Activated naive CD4-positive, alpha-beta T cell (primary cell): ENCODE measurements at regions not wholly inside any gene's neighbourhood (a gene's known extent, or its start where the extent isn't known, plus 50 kb on each side); places are given as distances from the start of the nearest gene placed in this dataset.
"Not testable (repeated sequence)": the region's sequence is repeated elsewhere in the genome, so short reads cannot be mapped to it uniquely, and the experiment has no call there.

Experiments
- DNase-seq, 4 experiments: peaks; one replicate each; lab custom pipeline; 2025; lab: John Stamatoyannopoulos, UW

DNA sequence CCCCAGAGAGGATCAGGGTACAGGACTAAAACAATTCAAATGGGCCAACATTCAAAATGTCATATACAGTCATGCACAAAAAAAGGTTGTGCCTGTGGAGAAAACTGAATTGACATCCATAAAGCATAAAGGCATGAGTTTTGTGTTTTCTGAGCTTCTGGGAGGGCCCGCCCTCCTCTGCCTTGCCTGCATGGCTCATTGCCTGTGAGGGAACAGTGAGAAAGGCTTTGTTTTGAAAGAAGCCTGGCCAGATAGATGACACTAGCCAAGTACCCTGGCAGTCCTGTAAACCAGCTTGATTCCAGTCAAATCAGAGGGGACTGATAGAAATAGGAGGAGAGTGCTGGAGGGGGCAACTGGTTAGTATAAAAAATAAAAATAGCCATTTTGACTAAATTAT is 194.3 kb downstream of the KIT start:
- no peak for DNase-seq

GRCh38 chr4:54844911-54845310 is 187.2 kb downstream of the KIT start:
- DNase-seq: no peak

GRCh38 chr4:54843946-54844345 is 186.2 kb downstream of the KIT start:
- no peak for DNase-seq

DNA sequence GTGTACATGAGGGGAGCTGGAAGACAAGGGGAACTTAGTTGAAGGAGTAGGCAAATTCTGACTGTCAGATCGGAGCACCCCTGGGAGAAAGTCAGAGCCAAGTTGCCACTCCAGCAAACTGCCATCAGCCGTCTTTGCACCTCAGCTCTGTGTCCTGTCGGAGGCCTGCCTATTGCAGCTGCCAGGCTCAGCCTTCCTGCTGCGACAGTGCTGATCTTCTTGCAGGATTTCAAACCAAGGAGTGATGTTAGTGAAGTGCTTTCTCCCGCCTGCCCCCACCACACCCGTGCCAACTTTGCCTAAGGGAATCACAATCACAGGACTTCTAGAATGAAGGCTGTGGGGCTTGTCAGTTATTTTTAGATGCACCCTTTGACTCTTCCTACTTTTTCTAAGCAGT is 185.3 kb downstream of the KIT start:
- DNase-seq: no peak

DNA sequence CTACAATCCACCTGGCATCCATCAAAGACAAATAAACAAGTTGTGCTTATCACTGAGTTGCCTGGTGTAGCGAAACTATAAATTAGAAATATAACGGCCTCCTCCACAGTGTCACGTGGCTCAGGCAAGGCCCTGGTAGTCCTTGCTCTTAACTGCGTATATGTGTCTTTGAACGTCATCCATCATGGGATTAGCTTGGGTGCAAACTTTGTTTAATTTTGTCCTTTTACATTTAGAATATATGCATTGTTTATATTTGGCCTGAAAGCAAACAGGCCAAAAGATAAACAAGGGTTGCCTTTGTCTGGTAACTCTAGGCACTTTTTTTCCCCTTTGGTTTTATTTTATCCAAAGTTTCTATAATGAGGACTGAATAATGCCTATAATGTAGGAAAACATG is 184.9 kb downstream of the KIT start:
- no peak for DNase-seq

- DNase-seq: no peak
Measured at GRCh38 chr4:54842226-54842625, 184.5 kb downstream of the KIT start.

DNA sequence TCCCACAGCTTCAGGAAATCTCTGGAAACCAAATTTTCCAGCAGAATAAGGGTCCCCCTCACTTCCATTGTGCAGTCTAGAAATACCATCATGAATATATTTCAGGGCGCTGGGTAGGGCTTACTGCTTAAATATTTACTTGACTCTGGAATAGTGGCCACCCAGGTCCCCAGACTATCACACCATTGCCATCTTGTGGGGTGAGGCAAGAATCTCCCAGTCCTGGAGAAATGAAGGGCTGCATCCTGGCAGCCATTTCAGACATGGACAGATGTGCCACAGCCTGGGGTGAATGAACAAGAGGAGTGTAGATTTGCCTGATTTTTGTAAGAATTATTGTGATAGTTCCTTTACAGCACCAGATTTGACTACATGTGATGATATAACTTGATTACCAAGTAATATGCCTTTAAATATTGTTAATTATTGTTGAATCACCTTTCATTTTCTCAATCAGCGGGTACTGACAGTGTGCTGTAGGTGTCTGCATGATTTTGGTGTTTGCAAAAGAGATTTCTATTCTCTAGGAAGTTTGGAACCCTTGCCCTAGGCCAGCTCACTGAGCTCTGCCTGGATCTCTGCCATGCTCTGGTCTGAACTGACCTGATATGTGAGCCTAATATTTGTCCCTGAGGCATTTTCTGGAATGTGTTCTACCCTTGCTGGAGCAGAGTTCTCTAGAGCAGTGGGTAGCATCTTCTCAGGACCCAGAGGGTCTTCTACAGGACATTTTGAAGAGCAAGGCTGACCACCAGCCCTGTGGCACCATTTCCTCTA is 183.4 kb downstream of the KIT start:
- no peak for DNase-seq

DNA sequence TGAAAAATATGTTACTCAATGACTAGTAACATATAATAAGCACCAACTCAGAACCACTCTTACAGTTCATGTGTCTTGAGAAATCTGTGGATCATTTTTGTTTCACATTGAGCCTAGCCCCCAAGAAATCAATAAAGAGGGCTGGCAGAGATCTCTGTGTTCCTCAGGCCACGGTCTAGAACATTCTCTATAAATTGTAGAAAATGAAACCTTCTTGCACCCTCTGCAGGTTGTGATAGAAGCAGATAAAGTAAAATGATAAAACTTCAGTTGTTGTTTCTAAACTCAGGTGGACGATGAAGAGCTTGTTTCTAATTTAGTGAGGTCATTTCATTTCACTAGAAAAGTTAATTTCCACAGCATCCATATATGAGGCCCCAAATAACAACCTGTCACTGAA is 182.7 kb downstream of the KIT start:
- no peak for DNase-seq

DNA sequence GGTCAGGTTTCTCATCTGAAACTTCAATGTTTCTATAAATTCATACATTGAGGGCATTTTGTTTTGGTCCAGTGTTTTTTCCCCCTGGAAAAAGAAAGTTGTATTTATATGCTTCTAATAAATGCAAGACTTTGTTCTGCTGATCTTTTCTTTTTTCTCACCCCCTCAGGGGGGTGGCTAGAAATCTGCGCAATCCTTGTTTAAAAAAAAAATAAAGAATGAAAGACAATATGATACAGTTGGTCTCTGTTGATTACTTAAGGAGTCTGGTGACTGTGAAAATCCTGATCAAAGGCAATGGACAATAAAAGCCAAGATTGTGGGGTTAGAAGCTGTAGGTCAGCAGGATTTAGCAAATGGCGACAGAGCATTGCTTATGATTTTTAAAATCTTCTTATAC is 180.5 kb downstream of the KIT start:
- no peak for DNase-seq

GRCh38 chr4:54837576-54838140 is 179.9 kb downstream of the KIT start:
- DNase-seq: no peak

DNA sequence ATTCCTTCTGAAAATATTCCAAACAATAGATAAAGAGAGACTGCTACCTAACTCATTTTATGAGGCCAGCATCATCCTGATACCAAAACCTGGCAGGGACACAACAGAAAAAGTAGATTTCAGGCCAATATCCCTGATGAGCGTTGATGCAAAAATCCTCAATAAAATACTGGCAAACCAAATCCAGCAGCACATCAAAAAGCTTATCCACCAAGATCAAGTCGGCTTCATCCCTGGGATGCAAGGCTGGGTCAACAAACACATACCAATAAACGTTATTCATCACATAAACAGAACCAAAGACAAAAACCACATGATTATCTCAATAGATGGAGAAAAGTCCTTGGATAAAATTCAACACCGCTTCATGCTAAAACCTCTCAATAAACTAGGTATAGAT is 170.6 kb downstream of the KIT start:
- not testable (repeated sequence) for DNase-seq

GRCh38 chr4:54823616-54824015 is 165.9 kb downstream of the KIT start:
- DNase-seq: no peak

DNA sequence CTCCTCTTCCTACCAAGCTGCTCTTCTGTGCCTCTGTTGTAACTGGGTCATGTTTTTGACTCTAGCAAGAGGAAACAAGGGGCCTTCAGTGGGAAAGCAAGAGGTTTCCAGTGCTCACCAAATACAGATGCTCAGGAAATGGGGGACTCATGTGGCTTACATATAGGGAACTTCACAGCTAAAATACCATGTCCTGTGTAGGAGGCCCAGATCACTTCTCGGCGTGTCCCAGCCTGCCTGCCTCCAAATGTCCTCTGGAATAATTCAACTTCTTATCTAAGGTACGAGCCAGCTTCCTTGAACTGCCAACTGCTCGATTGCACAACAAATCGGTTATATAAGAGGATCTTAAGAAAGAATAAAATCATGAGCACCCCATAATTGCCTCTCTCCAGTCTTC is 161.3 kb downstream of the KIT start:
- DNase-seq: no peak

DNA sequence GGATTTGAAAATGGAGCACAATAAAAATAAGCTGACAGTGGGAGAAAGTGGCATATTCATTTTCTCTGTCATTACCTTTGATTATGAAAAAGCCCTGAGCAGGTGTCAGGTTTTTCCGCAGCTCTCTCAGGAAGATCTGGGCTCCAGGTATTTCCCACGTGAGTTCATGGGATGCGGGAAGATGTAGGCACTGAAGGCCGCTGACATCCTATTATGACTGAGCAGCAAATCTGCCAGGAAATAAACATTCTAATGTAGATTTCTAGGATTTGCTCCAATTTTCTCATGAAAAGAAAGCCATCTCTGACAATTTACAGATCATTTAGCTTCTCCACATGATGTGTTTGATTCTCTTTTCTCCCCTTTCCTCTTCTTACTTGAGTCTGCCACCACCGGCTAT is 160.7 kb downstream of the KIT start:
- no peak for DNase-seq

DNA sequence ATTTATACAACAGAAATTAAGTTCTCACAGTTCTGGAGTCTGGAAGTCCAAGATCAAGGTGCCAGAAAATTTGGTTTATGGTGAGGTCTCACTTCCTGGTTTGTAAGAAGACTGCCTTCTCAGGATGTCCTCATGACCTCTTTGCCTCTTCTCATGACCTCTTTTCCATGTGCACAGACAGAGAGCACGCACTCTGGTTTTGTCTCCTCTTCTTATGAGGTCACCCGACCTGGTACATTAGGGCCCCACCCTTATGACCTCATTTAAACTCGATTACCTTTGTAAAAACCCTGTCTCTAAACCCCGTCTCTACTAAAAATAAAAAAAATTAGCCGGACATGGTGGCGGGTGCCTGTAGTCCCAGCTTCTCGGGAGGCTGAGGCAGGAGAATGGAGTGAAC is 155.9 kb downstream of the KIT start:
- DNase-seq: no peak

GRCh38 chr4:54806351-54806750 is 148.6 kb downstream of the KIT start:
- no peak for DNase-seq

DNA sequence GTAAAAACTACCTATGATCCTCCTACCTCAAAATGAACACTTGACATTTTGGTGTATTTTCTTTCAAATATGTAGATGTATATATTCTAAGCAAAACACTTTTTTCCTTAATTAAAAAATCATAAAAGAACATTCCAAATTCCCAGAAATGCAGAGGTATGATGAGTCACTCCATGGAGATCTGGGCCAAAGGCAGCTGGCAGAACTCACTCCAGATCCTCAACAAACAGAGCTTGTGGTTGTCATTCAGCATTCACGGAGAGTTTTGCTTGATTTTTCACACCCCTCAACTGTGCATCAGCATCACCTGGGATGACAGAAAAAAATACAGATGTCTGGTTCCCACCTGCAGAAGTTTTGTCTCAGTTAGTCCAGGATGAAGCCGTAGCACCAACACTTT is 144.6 kb downstream of the KIT start:
- no peak for DNase-seq

- no peak for DNase-seq
Measured at GRCh38 chr4:54800831-54801530, 143.2 kb downstream of the KIT start.

DNA sequence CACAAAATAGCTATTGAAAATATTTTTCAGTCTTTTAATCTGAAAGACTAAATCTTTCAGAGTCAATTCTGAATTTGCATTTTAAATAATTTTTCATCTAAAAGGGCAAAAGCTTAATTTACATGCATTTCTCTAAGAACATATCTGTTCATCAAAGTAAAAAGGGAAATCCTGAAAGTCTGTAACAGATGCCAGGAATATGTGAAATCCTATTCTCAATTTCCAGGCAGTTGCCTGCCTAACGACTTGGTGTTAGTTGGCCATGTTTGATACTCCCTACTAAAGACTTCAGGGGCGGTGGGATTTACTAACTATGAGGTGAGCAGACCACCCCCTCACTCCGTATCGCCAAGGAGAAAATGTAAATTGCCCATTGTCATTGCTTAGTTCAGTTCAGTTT is 136.8 kb downstream of the KIT start:
- no peak for DNase-seq

- DNase-seq: no peak
Measured at GRCh38 chr4:54793856-54794422, 136.2 kb downstream of the KIT start.
